Loucy (cell line): ENCODE measurements at regions not wholly inside any gene's neighbourhood (a gene's known extent, or its start where the extent isn't known, plus 50 kb on each side); places are given as distances from the start of the nearest gene placed in this dataset.
"Not testable (repeated sequence)": the region's sequence is repeated elsewhere in the genome, so short reads cannot be mapped to it uniquely, and the experiment has no call there.

Experiments used
- CTCF ChIP-seq: fragments of 200-600 bp; sonication (generic); conservative IDR thresholded peaks from 2 replicates; pipeline ENCODE4 v1.5.1; 2014; ENCODE audit warnings: mild to moderate bottlenecking, antibody characterized with exemption, low read length
- EZH2phosphoT487 ChIP-seq: fragments of 200-600 bp; IDR thresholded peaks from 2 replicates; pipeline ENCODE4 v1.6.1; 2018; ENCODE audit warnings: antibody characterized with exemption, mild to moderate bottlenecking, moderate library complexity, borderline replicate concordance

GRCh38 chr15:22291054-22291453, 167.6 kb upstream of the GOLGA6L22 start:
- TF ChIP-seq CTCF, EZH2phosphoT487: not testable (repeated sequence)
